ENCODE measurements at regions not wholly inside any gene's neighbourhood (a gene's known extent, or its start where the extent isn't known, plus 50 kb on each side); places are given as distances from the start of the nearest gene placed in this dataset.

DNA sequence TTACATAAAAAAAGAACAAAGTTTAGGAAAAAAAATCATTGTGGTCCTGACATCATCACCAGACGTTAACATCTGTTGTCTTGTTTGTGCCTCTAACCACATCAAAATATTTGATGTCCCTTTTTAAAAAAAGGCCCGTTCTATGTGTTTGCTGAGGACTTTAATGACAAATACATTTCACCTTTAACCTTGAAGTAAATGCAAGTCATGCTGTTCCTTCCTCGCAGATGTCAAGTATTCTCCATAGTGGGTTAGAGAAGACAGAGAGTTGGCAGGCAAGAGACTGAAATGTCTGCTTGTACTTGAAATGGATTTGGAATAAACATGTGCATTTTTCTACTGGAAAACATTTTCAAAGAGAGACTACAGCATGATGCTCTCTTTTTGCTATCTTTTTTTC lies 134.9 kb downstream of the FGF9 start:
- TF ChIP-seq SIN3A (IDR thresholded peaks at IDR 0.05; ENCODE audit: borderline replicate concordance, insufficient read depth, low read length) (no peak), TAF1 (IDR thresholded peaks at IDR 0.05; ENCODE audit: borderline replicate concordance, insufficient read depth, low read length) (no peak), POLR2AphosphoS5 (IDR thresholded peaks at IDR 0.05; ENCODE audit: low read depth, low read length) (no peak), FOXP2 (optimal IDR thresholded peaks at IDR 0.05; ENCODE audit: borderline replicate concordance, extremely low read depth, extremely low read length, insufficient read depth) (no peak)
- TF ChIP-seq, protein P1, sequence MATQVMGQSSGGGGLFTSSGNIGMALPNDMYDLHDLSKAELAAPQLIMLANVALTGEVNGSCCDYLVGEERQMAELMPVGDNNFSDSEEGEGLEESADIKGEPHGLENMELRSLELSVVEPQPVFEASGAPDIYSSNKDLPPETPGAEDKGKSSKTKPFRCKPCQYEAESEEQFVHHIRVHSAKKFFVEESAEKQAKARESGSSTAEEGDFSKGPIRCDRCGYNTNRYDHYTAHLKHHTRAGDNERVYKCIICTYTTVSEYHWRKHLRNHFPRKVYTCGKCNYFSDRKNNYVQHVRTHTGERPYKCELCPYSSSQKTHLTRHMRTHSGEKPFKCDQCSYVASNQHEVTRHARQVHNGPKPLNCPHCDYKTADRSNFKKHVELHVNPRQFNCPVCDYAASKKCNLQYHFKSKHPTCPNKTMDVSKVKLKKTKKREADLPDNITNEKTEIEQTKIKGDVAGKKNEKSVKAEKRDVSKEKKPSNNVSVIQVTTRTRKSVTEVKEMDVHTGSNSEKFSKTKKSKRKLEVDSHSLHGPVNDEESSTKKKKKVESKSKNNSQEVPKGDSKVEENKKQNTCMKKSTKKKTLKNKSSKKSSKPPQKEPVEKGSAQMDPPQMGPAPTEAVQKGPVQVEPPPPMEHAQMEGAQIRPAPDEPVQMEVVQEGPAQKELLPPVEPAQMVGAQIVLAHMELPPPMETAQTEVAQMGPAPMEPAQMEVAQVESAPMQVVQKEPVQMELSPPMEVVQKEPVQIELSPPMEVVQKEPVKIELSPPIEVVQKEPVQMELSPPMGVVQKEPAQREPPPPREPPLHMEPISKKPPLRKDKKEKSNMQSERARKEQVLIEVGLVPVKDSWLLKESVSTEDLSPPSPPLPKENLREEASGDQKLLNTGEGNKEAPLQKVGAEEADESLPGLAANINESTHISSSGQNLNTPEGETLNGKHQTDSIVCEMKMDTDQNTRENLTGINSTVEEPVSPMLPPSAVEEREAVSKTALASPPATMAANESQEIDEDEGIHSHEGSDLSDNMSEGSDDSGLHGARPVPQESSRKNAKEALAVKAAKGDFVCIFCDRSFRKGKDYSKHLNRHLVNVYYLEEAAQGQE (IDR thresholded peaks at IDR 0.05; ENCODE audit: insufficient read depth in 1 of 2, low read depth in 2 of 2, low read length in 2 of 2) = no peak
